ENCODE measurements at regions not wholly inside any gene's neighbourhood (a gene's known extent, or its start where the extent isn't known, plus 50 kb on each side); places are given as distances from the start of the nearest gene placed in this dataset.

- POLR2A ChIA-PET, result no interaction called here
- Histone ChIP-seq H3K4me1 (ENCODE audit: insufficient read depth, low read length) (no peaks in the 10 kb centered on the region), H4K20me1 (ENCODE audit: insufficient read depth, low read length) (no peaks in the 10 kb centered on the region), H3K27ac (ENCODE audit: extremely low read length, insufficient read depth, low read length) (no peak overlapping the region), H3K27me3 (ENCODE audit: control insufficient read depth in 1 of 2, insufficient read depth in 2 of 2, low read length in 2 of 2) (no peaks in the 10 kb centered on the region), H3K4me3 (replicated peaks in 1 of 3; ENCODE audit: insufficient read depth in 1 of 3, low read depth in 2 of 3, low read length in 3 of 3) (no peak overlapping the region), H2AFZ (ENCODE audit: low read length) (no peak overlapping the region), H3K4me2 (ENCODE audit: low read depth, low read length) (no peak overlapping the region), H3K9ac (ENCODE audit: insufficient read depth, low read depth, low read length) (no peak overlapping the region), H3K79me2 (ENCODE audit: insufficient read depth, low read length) (no peaks in the 10 kb centered on the region), H3K36me3 (replicated peaks in 1 of 2; ENCODE audit: control insufficient read depth in 1 of 2, insufficient read depth in 2 of 2, low read length in 2 of 2) (no peaks in the 10 kb centered on the region), H3K9me3 (ENCODE audit: low read length) (peaks cover 4% of the 10 kb centered on the region; the same call in 1 of the 2 replicates)
- no peak for TF ChIP-seq PAWR (CRISPR knock-in tag; IDR thresholded peaks at IDR 0.05; ENCODE audit: borderline replicate concordance)
- no peak for TF ChIP-seq HNF4G (IDR thresholded peaks at IDR 0.05; ENCODE audit: borderline replicate concordance, low read depth, low read length)
- TF ChIP-seq HNF4G (CRISPR knock-in tag; IDR thresholded peaks at IDR 0.05; ENCODE audit: borderline replicate concordance, low read depth), result no peak
- no peak for TF ChIP-seq NFIC (IDR thresholded peaks at IDR 0.05; ENCODE audit: low read length)
- no peak for TF ChIP-seq ZNF260 (CRISPR knock-in tag; IDR thresholded peaks at IDR 0.05; ENCODE audit: borderline replicate concordance, low read depth)
- TF ChIP-seq MAFG (CRISPR knock-in tag; IDR thresholded peaks at IDR 0.05), result no peak
- TF ChIP-seq KDM2A (CRISPR knock-in tag; IDR thresholded peaks at IDR 0.05; ENCODE audit: borderline replicate concordance, low read depth), result no peak
- TF ChIP-seq YEATS4 (CRISPR knock-in tag; IDR thresholded peaks at IDR 0.05; ENCODE audit: borderline replicate concordance), result no peak
- TF ChIP-seq HNRNPUL1 (IDR thresholded peaks at IDR 0.05; ENCODE audit: low read depth, low read length), result no peak
- no peak for TF ChIP-seq ZHX2 (IDR thresholded peaks at IDR 0.05; ENCODE audit: low read depth)
- TF ChIP-seq ZHX2 (CRISPR knock-in tag; IDR thresholded peaks at IDR 0.05; ENCODE audit: borderline replicate concordance), result no peak
- TF ChIP-seq TSC22D2 (CRISPR knock-in tag; IDR thresholded peaks at IDR 0.05; ENCODE audit: borderline replicate concordance), result no peak
- TF ChIP-seq CREB1 (IDR thresholded peaks at IDR 0.05), result no peak
- no peak for TF ChIP-seq CREB1 (CRISPR knock-in tag; IDR thresholded peaks at IDR 0.05)
- TF ChIP-seq ZNF24 (IDR thresholded peaks at IDR 0.05), result no peak
- no peak for TF ChIP-seq HDAC1 (CRISPR knock-in tag; IDR thresholded peaks at IDR 0.05)
- no peak for TF ChIP-seq AGO2 (optimal IDR thresholded peaks at IDR 0.05; ENCODE audit: low read depth, low read length)
- no peak for TF ChIP-seq ZNF572 (CRISPR knock-in tag; IDR thresholded peaks at IDR 0.05)
- TF ChIP-seq FOSL1 (CRISPR knock-in tag; IDR thresholded peaks at IDR 0.05; ENCODE audit: borderline replicate concordance), result no peak
- ATAC-seq, result no peak
- WGBS (ENCODE audit: low lambda C conversion rate), result 2% methylated on average over 2 of the region's 2 CpGs
- no peak for FAIRE-seq
- CTCF ChIA-PET (ENCODE audit: low intra/inter-chr PET ratio, low total read pairs), result no interaction called here
- BruUV-seq (replicated peaks), result no TSS peak
- intact Hi-C loops (cut with micrococcal nuclease; ENCODE audit: unreplicated experiment) (no loop called here), in situ Hi-C loops (cut with HindIII; ENCODE audit: extremely low pct_ligation_motif_present, low pct_unique_long_range_greater_than_20kb) (no loop called here)
- no peak for DNase-seq (ENCODE audit: low spot score)
These were observed 665.7 kb upstream of the SLC35B3 start for GRCh38 chr6:9100869-9101580.

Data from HepG2 (cell line).